ENCODE measurements at regions not wholly inside any gene's neighbourhood (a gene's known extent, or its start where the extent isn't known, plus 50 kb on each side); places are given as distances from the start of the nearest gene placed in this dataset.
"Not testable (repeated sequence)": the region's sequence is repeated elsewhere in the genome, so short reads cannot be mapped to it uniquely, and the experiment has no call there.

GRCh38 chr5:34329201-34329600, 286.2 kb upstream of the C1QTNF3 start:
- DNase-seq (ENCODE audit: low read depth) = peak; percentile 15

- DNase-seq (ENCODE audit: low read depth) = peak; percentile 61
Measured at GRCh38 chr5:34329611-34330108, 286.6 kb upstream of the C1QTNF3 start.

DNA sequence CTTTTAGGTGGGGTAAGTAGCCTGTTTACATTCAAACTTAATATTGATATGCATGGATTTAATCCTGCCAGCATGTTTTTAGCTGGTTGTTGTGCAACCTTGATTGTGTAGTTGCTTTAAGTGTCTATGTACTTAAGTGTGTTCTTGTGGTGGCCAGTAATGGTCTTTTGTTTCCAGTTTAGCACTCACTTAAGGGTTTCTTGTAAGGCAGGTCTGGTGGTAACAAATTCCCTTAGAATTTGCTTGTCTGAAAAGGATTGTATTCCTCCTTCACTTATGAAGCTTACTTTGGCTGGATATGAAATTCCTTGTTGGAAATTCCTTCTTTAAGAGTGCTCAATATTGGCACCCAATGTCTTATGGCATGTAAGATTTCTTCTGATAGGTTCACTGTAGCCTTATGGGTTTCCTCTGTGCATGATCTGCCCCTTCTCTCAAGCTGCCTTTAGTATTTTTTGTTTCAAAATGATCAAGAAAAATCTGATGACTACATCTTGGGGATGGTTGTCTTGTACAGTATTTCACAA, 289.0 kb upstream of the C1QTNF3 start:
- not testable (repeated sequence) for DNase-seq (ENCODE audit: low read depth)

DNA sequence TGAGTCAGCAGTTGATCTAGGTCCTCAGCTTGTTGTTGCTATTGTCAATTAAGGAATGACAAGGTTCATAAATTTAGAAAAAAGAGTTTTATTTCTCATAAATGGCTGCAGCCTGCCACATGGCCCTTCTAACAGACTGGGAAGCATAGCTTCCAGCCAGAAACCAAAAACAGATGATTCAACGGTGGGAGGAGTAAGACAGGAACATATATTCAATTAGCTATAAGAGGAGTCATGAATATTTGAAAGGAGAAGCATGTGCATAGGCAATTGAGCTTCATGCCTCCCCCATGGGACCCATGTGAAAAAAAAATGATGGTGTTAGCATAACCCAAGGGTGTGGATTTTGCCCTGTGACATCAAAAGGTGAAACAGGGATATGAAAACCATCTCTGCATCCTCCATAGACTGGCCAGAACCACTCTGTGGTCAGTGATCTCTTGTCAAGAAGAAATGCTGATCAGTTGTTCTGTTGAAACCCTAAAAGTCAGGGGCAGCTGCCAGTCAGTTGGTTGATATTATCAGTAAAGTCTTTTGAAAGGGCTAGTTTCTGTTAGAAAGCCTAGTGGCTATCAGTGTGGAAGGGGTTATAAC, 296.5 kb upstream of the C1QTNF3 start:
- not testable (repeated sequence) for DNase-seq (ENCODE audit: low read depth)

DNA sequence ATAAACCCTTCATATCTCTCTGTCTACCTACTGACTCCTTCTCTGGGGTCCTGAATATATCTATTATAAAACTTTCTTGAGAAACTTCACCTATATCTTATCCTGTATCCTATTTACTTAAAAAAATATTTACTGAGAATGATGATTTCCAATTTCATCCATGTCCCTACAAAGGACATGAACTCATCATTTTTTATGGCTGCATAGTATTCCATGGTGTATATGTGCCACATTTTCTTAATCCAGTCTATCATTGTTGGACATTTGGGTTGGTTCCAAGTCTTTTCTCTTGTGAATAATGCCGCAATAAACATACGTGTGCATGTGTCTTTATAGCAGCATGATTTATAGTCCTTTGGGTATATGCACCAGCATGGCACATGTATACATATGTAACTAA, 301.7 kb upstream of the RAI14 start:
- not testable (repeated sequence) for DNase-seq (ENCODE audit: low read depth)

DNA sequence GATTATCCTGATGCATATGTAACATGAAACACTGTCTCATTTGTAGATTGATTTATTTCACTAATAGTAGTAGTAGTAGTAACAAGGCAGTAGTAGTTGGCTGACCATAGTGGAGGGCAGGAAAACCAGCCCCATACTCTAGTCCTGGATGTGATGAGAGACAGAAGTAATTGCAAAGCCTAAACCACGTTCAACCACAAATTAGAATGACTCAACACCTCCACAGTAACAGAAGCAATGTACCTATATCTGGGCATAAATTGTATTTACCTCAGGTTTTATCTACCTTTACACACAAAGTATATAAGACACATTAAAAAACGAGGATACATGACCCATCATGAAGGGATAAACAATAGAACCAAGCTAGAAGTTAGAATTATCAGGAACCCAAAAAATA, 284.7 kb upstream of the RAI14 start:
- DNase-seq (ENCODE audit: low read depth) = not testable (repeated sequence)

DNA sequence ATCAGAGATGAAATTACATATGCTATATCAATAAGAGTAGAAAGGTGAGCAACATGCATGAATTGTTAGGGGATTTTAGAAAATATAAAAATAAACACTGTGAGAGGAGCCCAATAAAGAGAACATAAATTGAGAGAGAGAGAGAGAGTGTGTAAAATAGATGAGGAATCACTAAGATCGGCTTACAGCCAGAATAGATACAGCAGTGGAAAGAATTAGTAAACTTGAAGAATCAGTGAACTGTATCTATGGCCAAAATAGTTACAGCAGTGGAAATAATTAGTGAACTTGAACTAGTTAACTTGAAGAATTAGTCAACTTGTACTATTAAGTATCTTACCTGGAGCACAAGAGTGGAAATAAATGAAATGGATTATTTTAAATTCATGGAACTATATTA, 284.3 kb upstream of the RAI14 start:
- DNase-seq (ENCODE audit: low read depth) = not testable (repeated sequence)

- not testable (repeated sequence) for DNase-seq (ENCODE audit: low read depth)
Measured at GRCh38 chr5:34372739-34373138, 283.4 kb upstream of the RAI14 start.

DNA sequence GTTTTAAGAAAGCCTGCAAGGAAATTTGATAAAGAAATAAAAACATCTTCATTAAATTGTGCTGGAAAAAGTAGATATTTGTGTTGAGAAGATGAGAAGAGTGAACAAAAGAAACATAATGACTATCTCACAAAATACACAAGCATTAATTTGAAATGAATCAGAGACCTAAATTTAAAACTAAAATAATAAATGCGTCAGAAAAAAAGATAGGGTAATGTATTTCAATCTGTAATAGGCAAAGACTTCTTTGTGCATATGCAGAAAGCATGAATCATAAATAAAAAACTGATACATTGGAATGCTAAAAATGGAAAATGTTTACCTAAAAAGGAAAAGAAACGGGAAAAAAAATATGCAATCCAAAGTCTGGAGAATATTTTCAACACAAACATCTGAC, 278.5 kb upstream of the RAI14 start:
- peak; percentile 72 for DNase-seq (ENCODE audit: low read depth)

DNA sequence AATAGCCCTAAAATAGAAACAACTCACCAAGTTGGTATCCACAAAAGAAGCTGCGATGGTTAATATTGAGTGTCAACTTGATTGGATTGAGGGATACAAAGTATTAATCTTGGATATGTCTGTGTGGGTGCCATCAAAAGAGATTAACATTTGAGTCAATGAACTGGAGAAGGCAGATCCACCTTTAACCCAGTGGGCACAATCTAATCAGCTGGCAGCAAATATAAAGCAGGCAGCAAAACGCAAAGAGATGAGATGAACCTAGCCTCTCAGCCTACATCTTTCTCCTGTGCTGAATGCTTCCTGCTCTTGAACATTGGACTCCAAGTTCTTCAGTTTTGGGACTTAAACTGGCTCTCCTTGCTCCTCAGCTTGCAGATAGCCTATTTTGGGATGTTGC, 277.6 kb upstream of the RAI14 start:
- DNase-seq (ENCODE audit: low read depth) = not testable (repeated sequence)

GRCh38 chr5:34388754-34389153, 267.4 kb upstream of the RAI14 start:
- DNase-seq (ENCODE audit: low read depth) = peak; percentile 20

DNA sequence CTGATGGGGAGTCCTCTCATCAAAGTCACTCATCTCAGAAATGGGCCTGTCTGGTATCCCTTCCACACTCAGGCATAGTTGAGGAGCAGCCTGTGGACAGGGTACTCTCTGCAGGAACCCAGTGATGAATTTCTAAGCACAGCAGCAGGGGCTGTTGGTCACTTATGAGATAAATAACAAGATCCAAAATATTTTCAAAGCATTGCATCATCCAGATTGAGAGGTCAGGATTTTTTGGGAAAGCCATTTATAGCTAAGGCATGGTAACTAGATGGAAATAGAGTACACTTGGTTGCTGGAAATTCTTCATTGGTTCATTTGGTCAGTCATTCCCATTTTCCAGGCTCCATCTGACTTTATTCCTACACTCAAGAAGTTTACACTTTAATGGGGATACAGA, 246.8 kb upstream of the RAI14 start:
- peak; percentile 58 for DNase-seq (ENCODE audit: low read depth)

- DNase-seq (ENCODE audit: low read depth) = peak; percentile 87
Measured at GRCh38 chr5:34410411-34411139, 245.6 kb upstream of the RAI14 start.

DNA sequence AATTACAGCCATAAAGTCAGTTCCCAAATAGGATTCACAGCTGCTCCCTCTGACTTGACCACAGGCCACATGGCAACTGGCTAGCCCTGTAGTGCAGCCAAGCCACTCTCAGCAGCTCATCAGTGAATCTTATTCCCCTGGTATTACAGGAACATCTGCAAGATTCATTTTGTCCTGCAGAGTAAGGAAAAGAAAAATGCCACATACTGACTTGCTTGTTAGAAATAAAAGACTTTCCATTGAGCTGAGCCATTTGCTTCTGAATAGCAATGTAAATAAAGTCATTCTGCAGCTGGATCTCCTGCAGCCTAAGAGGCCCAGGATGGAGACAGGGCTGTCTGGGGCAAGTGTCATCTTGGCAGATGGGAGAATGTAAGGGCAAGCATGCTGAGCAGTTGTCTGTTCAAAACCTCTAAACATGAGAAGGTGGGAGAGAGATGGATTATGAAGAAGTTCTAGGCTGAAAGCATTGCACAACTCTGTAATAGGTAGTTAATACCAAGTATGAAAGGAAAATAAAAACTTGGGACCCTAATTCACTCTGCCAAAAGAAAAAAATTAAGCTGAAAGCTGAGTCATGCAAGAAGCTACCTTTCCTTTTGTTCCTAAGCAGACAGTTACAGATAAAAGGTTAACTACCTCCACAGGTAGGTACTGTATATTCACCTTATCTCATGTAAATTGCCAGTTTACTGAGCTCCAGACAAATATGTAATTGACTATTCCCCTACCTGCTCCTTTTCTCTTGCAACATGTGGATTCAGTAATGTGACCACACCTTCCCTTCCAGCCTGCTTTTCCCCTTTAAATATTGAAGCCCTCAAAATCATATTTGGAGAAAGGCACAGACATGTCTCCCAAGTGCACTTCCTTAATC, 244.4 kb upstream of the RAI14 start:
- peak; percentile 57 for DNase-seq (ENCODE audit: low read depth)

GRCh38 chr5:34412736-34413135, 243.4 kb upstream of the RAI14 start:
- peak; percentile 85 for DNase-seq (ENCODE audit: low read depth)

DNA sequence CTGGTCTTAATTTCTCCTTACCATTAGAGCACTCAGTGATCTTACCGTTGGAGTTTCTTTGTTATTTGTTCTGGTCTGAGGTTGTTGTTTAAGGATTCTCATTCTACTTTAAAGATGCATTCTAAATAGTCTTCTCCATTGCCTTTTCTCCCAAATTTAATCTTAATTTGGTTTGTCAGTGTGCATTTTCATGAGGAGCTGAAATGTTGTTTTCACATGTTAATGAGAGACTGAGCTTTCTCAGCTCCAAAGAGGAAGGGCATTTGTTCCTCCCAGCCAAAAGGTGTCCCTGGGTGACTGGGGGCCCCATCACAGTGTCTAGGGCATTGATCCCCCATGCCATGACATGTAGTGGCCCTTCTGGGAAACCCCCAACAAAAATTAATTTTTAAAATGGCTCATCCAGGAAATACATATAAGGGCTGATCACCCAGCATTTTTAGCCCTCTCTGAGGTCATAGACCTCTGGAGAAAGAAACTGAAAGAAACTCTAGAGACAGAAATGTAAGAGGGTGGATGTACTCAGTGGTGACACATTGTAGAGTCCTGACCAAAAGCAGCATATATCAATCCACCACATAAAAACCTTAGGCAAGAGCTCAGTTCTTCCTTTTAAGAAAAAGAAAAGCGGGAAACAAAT, 240.4 kb upstream of the RAI14 start:
- DNase-seq (ENCODE audit: low read depth) = peak; percentile 66

- DNase-seq (ENCODE audit: low read depth) = no peak
Measured at GRCh38 chr5:34416501-34417008, 239.6 kb upstream of the RAI14 start.

- peak; percentile 65 for DNase-seq (ENCODE audit: low read depth)
Measured at GRCh38 chr5:34420191-34420590, 235.9 kb upstream of the RAI14 start.

DNA sequence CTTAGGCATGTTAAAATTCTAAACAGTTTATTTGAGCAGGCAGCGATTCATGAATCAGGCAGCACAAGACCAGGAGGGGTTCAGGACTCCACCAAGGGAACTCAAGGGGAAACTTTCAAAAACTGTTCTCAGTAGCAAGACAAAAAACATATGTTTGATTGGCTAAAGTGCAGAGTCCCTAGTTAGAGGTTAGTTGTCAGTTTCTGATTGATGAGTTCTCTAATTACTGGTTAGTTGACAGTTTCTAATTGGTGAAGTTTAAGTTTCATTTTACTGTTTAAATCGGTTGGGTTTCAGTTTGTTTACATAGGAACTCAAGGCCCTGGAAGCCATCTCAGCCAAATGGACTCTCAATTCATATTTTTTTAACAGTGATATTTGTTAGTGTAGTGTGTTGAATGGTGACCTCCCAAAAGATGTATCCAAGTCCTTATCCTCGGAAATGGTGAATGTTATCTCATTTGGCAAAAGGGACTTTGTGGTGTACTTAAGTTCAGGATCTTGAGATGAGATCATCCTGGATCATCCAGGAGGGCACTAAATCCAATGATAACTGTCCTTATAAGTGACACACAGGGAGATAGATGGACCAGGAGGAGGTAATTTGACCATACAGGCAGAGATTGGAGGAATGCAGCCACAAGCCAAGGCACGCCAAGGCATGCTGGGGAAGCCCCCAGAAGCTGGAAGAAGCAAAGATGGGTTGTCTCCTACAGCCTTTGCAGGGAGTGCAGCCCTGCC, 219.2 kb upstream of the RAI14 start:
- peak; percentile 75 for DNase-seq (ENCODE audit: low read depth)

GRCh38 chr5:34439601-34440000, 216.5 kb upstream of the RAI14 start:
- DNase-seq (ENCODE audit: low read depth) = no peak

DNA sequence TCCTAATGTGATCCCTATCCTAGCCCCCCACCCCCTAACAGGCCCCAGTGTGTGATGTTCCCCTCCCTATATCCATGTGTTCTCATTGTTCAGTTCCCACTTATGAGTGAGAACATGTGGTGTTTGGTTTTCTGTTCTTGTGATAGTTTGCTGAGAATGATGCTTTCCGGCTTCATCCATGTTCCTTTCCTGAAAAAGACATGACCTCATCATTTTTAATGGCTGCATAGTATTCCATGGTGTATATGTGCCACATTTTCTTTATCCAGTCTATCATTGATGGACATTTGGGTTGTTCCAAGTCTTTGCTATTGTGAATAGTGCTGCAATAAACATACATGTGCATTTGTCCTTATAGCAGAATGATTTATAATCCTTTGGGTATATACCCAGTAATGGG, 214.4 kb upstream of the RAI14 start:
- DNase-seq (ENCODE audit: low read depth) = not testable (repeated sequence)
